HepG2 (cell line): ENCODE measurements at regions not wholly inside any gene's neighbourhood (a gene's known extent, or its start where the extent isn't known, plus 50 kb on each side); places are given as distances from the start of the nearest gene placed in this dataset.
A peak's percentile ranks its signal among the peaks of the same experiment; 100 is the strongest.

Experiments
- ATAC-seq: fragments of 200-7000 bp; cut with Tn5 transposase; 3 replicates; pipeline ENCODE4 v1.9.1; 2020; ENCODE audit warnings: mild to moderate bottlenecking, moderate library complexity
- BruUV-seq: library from RNA; stranded (reverse); fragments of 400-500 nt; replicated peaks from 2 replicates; lab custom pipeline; 2021; lab: Mats Ljungman, UMichigan
- CTCF ChIA-PET: fragments of 300-600 bp; formaldehyde crosslinking; extraction: SDS; loops from one replicate; lab custom pipeline; 2021; ENCODE audit warnings: low total read pairs, inconsistent platforms, low intra/inter-chr PET ratio; lab: Yijun Ruan, JAX
- POLR2A ChIA-PET: fragments of 350-600 bp; sonication (Branson Sonifier 250); formaldehyde crosslinking; loops from one replicate; lab custom pipeline; 2020; ENCODE audit warnings: antibody characterized with exemption, inconsistent platforms; lab: Yijun Ruan, JAX
- DNase-seq: peaks from one replicate; pipeline ENCODE4 v3.0.0-alpha.2; 2015; ENCODE audit warnings: low spot score
- FAIRE-seq: peaks from 3 replicates; lab custom pipeline; 2011; peaks lifted over from hg19 to GRCh38; lab: Jason Lieb, UNC
- H2AFZ ChIP-seq: one replicate; pipeline ENCODE4 v1.6.1; 2011; ENCODE audit warnings: low read length, inconsistent platforms
- H3K27ac ChIP-seq: fragments of 300-600 bp; 3 replicates; pipeline ENCODE4 v1.8.0; 2011; ENCODE audit warnings: mixed run types, mild to moderate bottlenecking, mixed read lengths, low read length, inconsistent platforms; ENCODE audit not compliant: insufficient read depth; ENCODE audit errors: extremely low read length
- H3K27me3 ChIP-seq, 2 experiments: fragments of 200-600 bp in 1 of 2; 2 replicates in 1 of 2; 3 replicates in 1 of 2; pipeline versions ENCODE4 v1.6.0 to v1.8.0; 2011; ENCODE audit warnings: low read length in 2 of 2, mild to moderate bottlenecking in 2 of 2, moderate library complexity in 2 of 2, inconsistent platforms in 1 of 2; ENCODE audit not compliant: insufficient read depth in 2 of 2, control insufficient read depth in 1 of 2
- H3K36me3 ChIP-seq, 2 experiments: fragments of 200-600 bp in 1 of 2; replicated peaks in 1 of 2; 2 replicates in 1 of 2; 3 replicates in 1 of 2; pipeline versions ENCODE4 v1.5.1 to v1.8.0; 2011; ENCODE audit warnings: low read length in 2 of 2, inconsistent platforms in 1 of 2; ENCODE audit not compliant: insufficient read depth in 2 of 2, control insufficient read depth in 1 of 2
- H3K4me1 ChIP-seq: 2 replicates; pipeline ENCODE4 v1.5.1; 2012; ENCODE audit warnings: low read length, inconsistent platforms; ENCODE audit not compliant: insufficient read depth
- H3K4me2 ChIP-seq: 2 replicates; pipeline ENCODE4 v1.6.0; 2011; ENCODE audit warnings: low read depth, low read length, inconsistent platforms
- H3K4me3 ChIP-seq, 3 experiments: fragments of 200-600 bp in 1 of 3; sonication (generic), shearing (Covaris generic) in 1 of 3; replicated peaks in 1 of 3; 2 replicates each; pipeline ENCODE4 v1.5.1; 2011 to 2016; ENCODE audit warnings: low read length in 3 of 3, inconsistent platforms in 2 of 3, low read depth in 2 of 3, mild to moderate bottlenecking in 2 of 3, control low read depth in 1 of 3, mixed read lengths in 1 of 3; ENCODE audit not compliant: insufficient read depth in 1 of 3
- H3K79me2 ChIP-seq: one replicate; pipeline ENCODE4 v1.6.1; 2011; ENCODE audit warnings: low read length, inconsistent platforms; ENCODE audit not compliant: insufficient read depth
- H3K9ac ChIP-seq: 2 replicates; pipeline ENCODE4 v1.6.0; 2011; ENCODE audit warnings: mild to moderate bottlenecking, low read depth, low read length, inconsistent platforms; ENCODE audit not compliant: insufficient read depth
- H3K9me3 ChIP-seq: 2 replicates; pipeline ENCODE4 v1.5.1; 2012; ENCODE audit warnings: mild to moderate bottlenecking, low read length
- H4K20me1 ChIP-seq: 2 replicates; pipeline ENCODE4 v1.6.0; 2011; ENCODE audit warnings: inconsistent platforms, mild to moderate bottlenecking, low read length, moderate library complexity; ENCODE audit not compliant: insufficient read depth
- ARID5B ChIP-seq: IDR thresholded peaks from 2 replicates; pipeline ENCODE4 v1.4.0; 2020; ENCODE audit warnings: mild to moderate bottlenecking, missing genetic modification reagents
- ELF3 ChIP-seq: IDR thresholded peaks from 2 replicates; pipeline ENCODE4 v1.6.1; 2016; ENCODE audit warnings: missing genetic modification reagents, missing compliant biosample characterization
- FOXA3 ChIP-seq: IDR thresholded peaks from 2 replicates; pipeline ENCODE4 v1.6.1; 2016; ENCODE audit warnings: missing genetic modification reagents, missing compliant biosample characterization
- FOXJ3 ChIP-seq: sonication (generic); formaldehyde crosslinking; IDR thresholded peaks from 2 replicates; pipeline ENCODE4 v1.4.0; 2020; ENCODE audit warnings: missing genetic modification reagents, mild to moderate bottlenecking, borderline replicate concordance
- FOXP1 ChIP-seq, 2 experiments: fragments of 450-650 bp in 1 of 2; IDR thresholded peaks; 2 replicates each; pipeline ENCODE4 v1.6.1; 2017 to 2018; ENCODE audit warnings: antibody characterized with exemption in 1 of 2
- GATA4 ChIP-seq: sonication (generic); IDR thresholded peaks from 2 replicates; pipeline ENCODE4 v1.6.1; 2016; ENCODE audit warnings: antibody characterized with exemption, low read depth, borderline replicate concordance
- LCORL ChIP-seq, 2 experiments: fragments of 450-650 bp in 1 of 2; sonication (generic) in 1 of 2; formaldehyde crosslinking in 1 of 2; IDR thresholded peaks; 2 replicates each; pipeline versions ENCODE4 v1.5.0 to v1.6.1; 2017 to 2020; ENCODE audit warnings: antibody characterized with exemption in 1 of 2, missing genetic modification reagents in 1 of 2
- NR2F2 ChIP-seq: IDR thresholded peaks from 2 replicates; pipeline ENCODE4 v1.6.1; 2012; ENCODE audit warnings: low read depth, inconsistent platforms, borderline replicate concordance
- SIX1 ChIP-seq: sonication (generic); formaldehyde crosslinking; IDR thresholded peaks from 2 replicates; pipeline ENCODE4 v1.4.0; 2020; ENCODE audit warnings: missing genetic modification reagents, borderline replicate concordance
- SOX6 ChIP-seq, 2 experiments: fragments of 450-650 bp in 1 of 2; sonication (generic) in 1 of 2; formaldehyde crosslinking in 1 of 2; IDR thresholded peaks; 2 replicates each; pipeline versions ENCODE4 v1.4.0 to v1.6.1; 2017 to 2020; ENCODE audit warnings: antibody characterized with exemption in 1 of 2, mild to moderate bottlenecking in 1 of 2, missing genetic modification reagents in 1 of 2
- TOE1 ChIP-seq: sonication (generic); formaldehyde crosslinking; IDR thresholded peaks from 2 replicates; pipeline ENCODE4 v1.4.0; 2020; ENCODE audit warnings: mild to moderate bottlenecking, missing genetic modification reagents
- WGBS: methylation state at CpG from one replicate; pipeline ENCODE4 v1.1.6; 2017; ENCODE audit warnings: low lambda C conversion rate; 5-methylcytosine and 5-hydroxymethylcytosine counted together
- in situ Hi-C: cut with HindIII; loops from 2 replicates; pipeline ENCODE4 v1.10.0; 2017; ENCODE audit warnings: low pct_unique_long_range_greater_than_20kb; ENCODE audit not compliant: extremely low pct_ligation_motif_present
- intact Hi-C: fragments of 100-400 bp; cut with micrococcal nuclease; formaldehyde crosslinking; loops from one replicate; pipeline ENCODE4 v1.10.0; 2022; ENCODE audit not compliant: unreplicated experiment
- TF ChIP-seq, protein P1 (sequence below): sonication (generic); formaldehyde crosslinking; IDR thresholded peaks from 2 replicates; pipeline ENCODE4 v1.4.0; 2020; ENCODE audit warnings: missing genetic modification reagents, borderline replicate concordance
- TF ChIP-seq, protein P2 (sequence below): sonication (generic); formaldehyde crosslinking; IDR thresholded peaks from 2 replicates; pipeline ENCODE4 v1.4.0; 2020; ENCODE audit warnings: missing genetic modification reagents

GRCh38 chr6:12484519-12484918 is 194.4 kb downstream of the EDN1 start:
- no TSS peak for BruUV-seq
- H3K9me3 ChIP-seq: no peaks in the 10 kb centered on the region
- H2AFZ ChIP-seq: no peak overlapping the region
- H3K4me1 ChIP-seq: peaks cover 17% of the 10 kb centered on the region
- CTCF ChIA-PET: no interaction called here
- no peaks in the 10 kb centered on the region for H3K36me3 ChIP-seq
- H3K4me3 ChIP-seq: no peak overlapping the region
- no peaks in the 10 kb centered on the region for H4K20me1 ChIP-seq
- H3K79me2 ChIP-seq: no peaks in the 10 kb centered on the region
- peak; percentile 68 for ATAC-seq
- no peak overlapping the region for H3K4me2 ChIP-seq
- WGBS: 1% methylated on average over 3 of the region's 3 CpGs
- no peak overlapping the region for H3K27ac ChIP-seq
- intact Hi-C loops: loop anchor here (5.0 kb wide), 1 partner anchor 192 kb away; the partner anchor contains the start of gene EDN1
- DNase-seq: peak; percentile 55
- POLR2A ChIA-PET: interaction anchor here (1.6 kb wide), 1 partner anchor 119 kb away, joined by 4 read pairs; no protein-coding TSS in a partner anchor
- FAIRE-seq: no peak
- no peak overlapping the region for H3K9ac ChIP-seq
- in situ Hi-C loops: loop anchor here (5.0 kb wide), 1 partner anchor 182 kb away; no protein-coding TSS in a partner anchor
- H3K27me3 ChIP-seq: 0 out of 5 replicates have a peak, but pooled peaks cover 0 to 4% of the 10 kb centered on the region in 2 experiments
- TF ChIP-seq, protein P1, sequence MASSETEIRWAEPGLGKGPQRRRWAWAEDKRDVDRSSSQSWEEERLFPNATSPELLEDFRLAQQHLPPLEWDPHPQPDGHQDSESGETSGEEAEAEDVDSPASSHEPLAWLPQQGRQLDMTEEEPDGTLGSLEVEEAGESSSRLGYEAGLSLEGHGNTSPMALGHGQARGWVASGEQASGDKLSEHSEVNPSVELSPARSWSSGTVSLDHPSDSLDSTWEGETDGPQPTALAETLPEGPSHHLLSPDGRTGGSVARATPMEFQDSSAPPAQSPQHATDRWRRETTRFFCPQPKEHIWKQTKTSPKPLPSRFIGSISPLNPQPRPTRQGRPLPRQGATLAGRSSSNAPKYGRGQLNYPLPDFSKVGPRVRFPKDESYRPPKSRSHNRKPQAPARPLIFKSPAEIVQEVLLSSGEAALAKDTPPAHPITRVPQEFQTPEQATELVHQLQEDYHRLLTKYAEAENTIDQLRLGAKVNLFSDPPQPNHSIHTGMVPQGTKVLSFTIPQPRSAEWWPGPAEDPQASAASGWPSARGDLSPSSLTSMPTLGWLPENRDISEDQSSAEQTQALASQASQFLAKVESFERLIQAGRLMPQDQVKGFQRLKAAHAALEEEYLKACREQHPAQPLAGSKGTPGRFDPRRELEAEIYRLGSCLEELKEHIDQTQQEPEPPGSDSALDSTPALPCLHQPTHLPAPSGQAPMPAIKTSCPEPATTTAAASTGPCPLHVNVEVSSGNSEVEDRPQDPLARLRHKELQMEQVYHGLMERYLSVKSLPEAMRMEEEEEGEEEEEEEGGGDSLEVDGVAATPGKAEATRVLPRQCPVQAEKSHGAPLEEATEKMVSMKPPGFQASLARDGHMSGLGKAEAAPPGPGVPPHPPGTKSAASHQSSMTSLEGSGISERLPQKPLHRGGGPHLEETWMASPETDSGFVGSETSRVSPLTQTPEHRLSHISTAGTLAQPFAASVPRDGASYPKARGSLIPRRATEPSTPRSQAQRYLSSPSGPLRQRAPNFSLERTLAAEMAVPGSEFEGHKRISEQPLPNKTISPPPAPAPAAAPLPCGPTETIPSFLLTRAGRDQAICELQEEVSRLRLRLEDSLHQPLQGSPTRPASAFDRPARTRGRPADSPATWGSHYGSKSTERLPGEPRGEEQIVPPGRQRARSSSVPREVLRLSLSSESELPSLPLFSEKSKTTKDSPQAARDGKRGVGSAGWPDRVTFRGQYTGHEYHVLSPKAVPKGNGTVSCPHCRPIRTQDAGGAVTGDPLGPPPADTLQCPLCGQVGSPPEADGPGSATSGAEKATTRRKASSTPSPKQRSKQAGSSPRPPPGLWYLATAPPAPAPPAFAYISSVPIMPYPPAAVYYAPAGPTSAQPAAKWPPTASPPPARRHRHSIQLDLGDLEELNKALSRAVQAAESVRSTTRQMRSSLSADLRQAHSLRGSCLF (CRISPR knock-in tag): no peak
- TF ChIP-seq FOXA3 (peak; percentile 34), LCORL (IDR thresholded peaks at IDR 0.05) (no peak), LCORL (CRISPR knock-in tag; IDR thresholded peaks at IDR 0.05) (no peak), NR2F2 (no peak), SIX1 (CRISPR knock-in tag) (0 out of 2 replicates have a peak, but pooled peaks have one; percentile 10), ARID5B (CRISPR knock-in tag) (peak; percentile 33; the same call in 1 of the 2 replicates), SOX6 (IDR thresholded peaks at IDR 0.05) (no peak), SOX6 (CRISPR knock-in tag; IDR thresholded peaks at IDR 0.05) (peak; percentile 44; the same call in 1 of the 2 replicates), ELF3 (CRISPR knock-in tag) (peak; percentile 43; the same call in 1 of the 2 replicates), FOXP1 (IDR thresholded peaks at IDR 0.05) (no peak), FOXP1 (CRISPR knock-in tag; IDR thresholded peaks at IDR 0.05) (peak; percentile 71), FOXJ3 (CRISPR knock-in tag) (peak; percentile 53; the same call in 1 of the 2 replicates), TOE1 (CRISPR knock-in tag) (no peak), GATA4 (0 out of 2 replicates have a peak, but pooled peaks have one; percentile 45)
- TF ChIP-seq, protein P2, sequence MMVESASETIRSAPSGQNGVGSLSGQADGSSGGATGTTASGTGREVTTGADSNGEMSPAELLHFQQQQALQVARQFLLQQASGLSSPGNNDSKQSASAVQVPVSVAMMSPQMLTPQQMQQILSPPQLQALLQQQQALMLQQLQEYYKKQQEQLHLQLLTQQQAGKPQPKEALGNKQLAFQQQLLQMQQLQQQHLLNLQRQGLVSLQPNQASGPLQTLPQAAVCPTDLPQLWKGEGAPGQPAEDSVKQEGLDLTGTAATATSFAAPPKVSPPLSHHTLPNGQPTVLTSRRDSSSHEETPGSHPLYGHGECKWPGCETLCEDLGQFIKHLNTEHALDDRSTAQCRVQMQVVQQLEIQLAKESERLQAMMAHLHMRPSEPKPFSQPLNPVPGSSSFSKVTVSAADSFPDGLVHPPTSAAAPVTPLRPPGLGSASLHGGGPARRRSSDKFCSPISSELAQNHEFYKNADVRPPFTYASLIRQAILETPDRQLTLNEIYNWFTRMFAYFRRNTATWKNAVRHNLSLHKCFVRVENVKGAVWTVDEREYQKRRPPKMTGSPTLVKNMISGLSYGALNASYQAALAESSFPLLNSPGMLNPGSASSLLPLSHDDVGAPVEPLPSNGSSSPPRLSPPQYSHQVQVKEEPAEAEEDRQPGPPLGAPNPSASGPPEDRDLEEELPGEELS (CRISPR knock-in tag): peak; percentile 72; the same call in 1 of the 2 replicates
